NCI-H146 treated with DMSO at 0.1 percent for 48 hours (cell line): ENCODE measurements at regions not wholly inside any gene's neighbourhood (a gene's known extent, or its start where the extent isn't known, plus 50 kb on each side); places are given as distances from the start of the nearest gene placed in this dataset.
"Not testable (repeated sequence)": the region's sequence is repeated elsewhere in the genome, so short reads cannot be mapped to it uniquely, and the experiment has no call there.

Experiments used
- DNase-seq: peaks from one replicate; lab custom pipeline; 2025; ENCODE audit not compliant: unreplicated experiment; lab: John Stamatoyannopoulos, UW

- DNase-seq = no peak
These were observed 167.4 kb downstream of the BRD1 start for GRCh38 chr22:49660321-49660720.

- no peak for DNase-seq
These were observed 167.8 kb downstream of the BRD1 start for GRCh38 chr22:49659924-49660315.

- no peak for DNase-seq
These were observed 168.3 kb downstream of the BRD1 start for GRCh38 chr22:49659281-49659923.

- no peak for DNase-seq
These were observed 168.8 kb downstream of the BRD1 start for GRCh38 chr22:49658902-49659280.

GRCh38 chr22:49657974-49658590 is 169.6 kb downstream of the BRD1 start:
- DNase-seq = no peak

GRCh38 chr22:49657275-49657973 is 170.2 kb downstream of the BRD1 start:
- DNase-seq = peak; percentile 80

GRCh38 chr22:49656883-49657274 is 170.8 kb downstream of the BRD1 start:
- not testable (repeated sequence) for DNase-seq

GRCh38 chr22:49656291-49656851 is 171.3 kb downstream of the BRD1 start:
- DNase-seq = no peak

GRCh38 chr22:49655168-49655812 is 172.4 kb downstream of the BRD1 start:
- DNase-seq = no peak

GRCh38 chr22:49650336-49651241 is 177.1 kb downstream of the BRD1 start:
- DNase-seq = no peak

GRCh38 chr22:49649166-49650068 is 178.3 kb downstream of the BRD1 start:
- DNase-seq = no peak

- no peak for DNase-seq
These were observed 179.6 kb downstream of the BRD1 start for GRCh38 chr22:49648053-49648452.

- DNase-seq = no peak
These were observed 180.0 kb downstream of the BRD1 start for GRCh38 chr22:49647627-49648026.

GRCh38 chr22:49646876-49647275 is 180.8 kb downstream of the BRD1 start:
- no peak for DNase-seq

- no peak for DNase-seq
These were observed 181.7 kb downstream of the BRD1 start for GRCh38 chr22:49645791-49646550.

GRCh38 chr22:49645257-49645656 is 182.4 kb downstream of the BRD1 start:
- DNase-seq = no peak

- no peak for DNase-seq
These were observed 183.7 kb downstream of the BRD1 start for GRCh38 chr22:49643998-49644397.

GRCh38 chr22:49643466-49643865 is 184.2 kb downstream of the BRD1 start:
- DNase-seq = no peak

GRCh38 chr22:49642741-49643140 is 184.9 kb downstream of the BRD1 start:
- DNase-seq = no peak
